ENCODE measurements at regions not wholly inside any gene's neighbourhood (a gene's known extent, or its start where the extent isn't known, plus 50 kb on each side); places are given as distances from the start of the nearest gene placed in this dataset.

GRCh38 chr15:25207369-25207768, 231.5 kb downstream of the UBE3A start:
- no peak for TF ChIP-seq CTCF (IDR thresholded peaks at IDR 0.05; ENCODE audit: insufficient read depth, low read depth, low read length)
- TF ChIP-seq EZH2 (IDR thresholded peaks at IDR 0.05; ENCODE audit: insufficient read depth, low read length) = no peak

Data from astrocyte (in vitro differentiated cells and primary cell).